Neural cell (in vitro differentiated cells): ENCODE measurements at regions not wholly inside any gene's neighbourhood (a gene's known extent, or its start where the extent isn't known, plus 50 kb on each side); places are given as distances from the start of the nearest gene placed in this dataset.

Source experiments
- CTCF ChIP-seq: fragments of 450-650 bp; IDR thresholded peaks from 2 replicates; pipeline ENCODE4 v1.5.1; 2014; ENCODE audit warnings: antibody characterized with exemption, mild to moderate bottlenecking, moderate library complexity; ENCODE audit not compliant: poor library complexity, severe bottlenecking
- EP300 ChIP-seq: fragments of 450-650 bp; conservative IDR thresholded peaks from 2 replicates; pipeline ENCODE4 v1.6.1; 2014; ENCODE audit warnings: antibody characterized with exemption, mild to moderate bottlenecking, moderate library complexity; ENCODE audit not compliant: poor library complexity, severe bottlenecking
- EZH2 ChIP-seq: fragments of 200-600, 300-800 bp; shearing (Covaris generic), sonication (generic); IDR thresholded peaks from 2 replicates; pipeline ENCODE4 v1.6.1; 2014; ENCODE audit warnings: antibody characterized with exemption, low read length, borderline replicate concordance, mild to moderate bottlenecking; ENCODE audit not compliant: insufficient read depth, poor library complexity, severe bottlenecking
- MXI1 ChIP-seq: fragments of 450-650 bp; conservative IDR thresholded peaks from 2 replicates; pipeline ENCODE4 v1.6.1; 2014; ENCODE audit warnings: antibody characterized with exemption, mild to moderate bottlenecking; ENCODE audit not compliant: poor library complexity, severe bottlenecking
- POLR2AphosphoS5 ChIP-seq: IDR thresholded peaks from 2 replicates; pipeline ENCODE4 v1.6.1; 2012
- RAD21 ChIP-seq: fragments of 450-650 bp; conservative IDR thresholded peaks from 2 replicates; pipeline ENCODE4 v1.6.1; 2014; ENCODE audit warnings: antibody characterized with exemption, mild to moderate bottlenecking, moderate library complexity
- REST ChIP-seq: IDR thresholded peaks from 2 replicates; pipeline ENCODE4 v1.6.1; 2012; ENCODE audit warnings: borderline replicate concordance
- SMC3 ChIP-seq: fragments of 450-650 bp; conservative IDR thresholded peaks from 2 replicates; pipeline ENCODE4 v1.6.1; 2014; ENCODE audit warnings: antibody characterized with exemption, mild to moderate bottlenecking, moderate library complexity; ENCODE audit not compliant: poor library complexity
- TAF1 ChIP-seq: IDR thresholded peaks from 2 replicates; pipeline ENCODE4 v1.6.1; 2012; ENCODE audit warnings: low read depth

- TF ChIP-seq CTCF (no peak), TAF1 (no peak), EZH2 (no peak), RAD21 (no peak), POLR2AphosphoS5 (no peak), EP300 (no peak), REST (no peak), SMC3 (no peak), MXI1 (no peak)
Measured at GRCh38 chr1:222995236-222995580, 147.8 kb downstream of the TLR5 start.
